Ishikawa (cell line): ENCODE measurements at regions not wholly inside any gene's neighbourhood (a gene's known extent, or its start where the extent isn't known, plus 50 kb on each side); places are given as distances from the start of the nearest gene placed in this dataset.

Source experiments
- CREB1 ChIP-seq: IDR thresholded peaks from 2 replicates; pipeline ENCODE4 v1.6.1; 2012; ENCODE audit warnings: low read depth
- EGR1 ChIP-seq: IDR thresholded peaks from 2 replicates; pipeline ENCODE4 v1.6.1; 2012
- EP300 ChIP-seq: IDR thresholded peaks from 2 replicates; pipeline ENCODE4 v1.6.1; 2012; ENCODE audit warnings: borderline replicate concordance
- FOXM1 ChIP-seq: IDR thresholded peaks from 2 replicates; pipeline ENCODE4 v1.6.1; 2012; ENCODE audit warnings: low read depth, borderline replicate concordance
- NFIC ChIP-seq: IDR thresholded peaks from 2 replicates; pipeline ENCODE4 v1.6.1; 2012
- RAD21 ChIP-seq: IDR thresholded peaks from 2 replicates; pipeline ENCODE4 v1.6.1; 2012; ENCODE audit warnings: low read depth
- TAF1 ChIP-seq: IDR thresholded peaks from 2 replicates; pipeline ENCODE4 v1.6.1; 2012; ENCODE audit warnings: low read depth, mild to moderate bottlenecking
- TCF12 ChIP-seq: IDR thresholded peaks from 2 replicates; pipeline ENCODE4 v1.6.1; 2012; ENCODE audit warnings: low read depth
- TEAD4 ChIP-seq: IDR thresholded peaks from 2 replicates; pipeline ENCODE4 v1.6.1; 2012
- YY1 ChIP-seq: IDR thresholded peaks from 2 replicates; pipeline ENCODE4 v1.6.1; 2012; ENCODE audit warnings: low read depth
- ZBTB7A ChIP-seq: IDR thresholded peaks from 2 replicates; pipeline ENCODE4 v1.6.1; 2012; ENCODE audit warnings: low read depth
- TF ChIP-seq, protein P1 (sequence below): IDR thresholded peaks from 2 replicates; pipeline ENCODE4 v1.6.1; 2012; ENCODE audit warnings: low read depth, mild to moderate bottlenecking
- TF ChIP-seq, protein P2 (sequence below): IDR thresholded peaks from 2 replicates; pipeline ENCODE4 v1.6.1; 2012
- TF ChIP-seq, protein P3 (sequence below): IDR thresholded peaks from 2 replicates; pipeline ENCODE4 v1.6.1; 2012

DNA sequence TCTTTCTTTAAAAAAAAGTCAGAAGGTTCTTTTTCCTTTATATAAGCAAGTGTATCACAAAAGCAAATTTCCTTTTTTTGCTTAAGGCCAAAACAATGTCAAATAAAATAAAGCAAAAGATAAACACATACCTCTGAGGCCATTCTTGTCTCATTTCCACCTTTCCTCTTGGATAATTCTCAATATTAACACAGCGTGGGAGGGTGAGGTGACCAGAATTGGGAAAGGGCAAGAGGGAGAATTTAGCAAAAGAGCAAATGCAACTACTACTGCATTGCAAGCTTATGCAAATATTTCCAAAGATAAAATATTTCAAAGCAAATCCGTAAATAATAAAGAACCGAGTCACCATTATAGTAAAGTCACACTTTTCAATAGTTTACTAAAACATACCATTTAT is 153.4 kb upstream of the PSMD7 start:
- TF ChIP-seq, protein P1, sequence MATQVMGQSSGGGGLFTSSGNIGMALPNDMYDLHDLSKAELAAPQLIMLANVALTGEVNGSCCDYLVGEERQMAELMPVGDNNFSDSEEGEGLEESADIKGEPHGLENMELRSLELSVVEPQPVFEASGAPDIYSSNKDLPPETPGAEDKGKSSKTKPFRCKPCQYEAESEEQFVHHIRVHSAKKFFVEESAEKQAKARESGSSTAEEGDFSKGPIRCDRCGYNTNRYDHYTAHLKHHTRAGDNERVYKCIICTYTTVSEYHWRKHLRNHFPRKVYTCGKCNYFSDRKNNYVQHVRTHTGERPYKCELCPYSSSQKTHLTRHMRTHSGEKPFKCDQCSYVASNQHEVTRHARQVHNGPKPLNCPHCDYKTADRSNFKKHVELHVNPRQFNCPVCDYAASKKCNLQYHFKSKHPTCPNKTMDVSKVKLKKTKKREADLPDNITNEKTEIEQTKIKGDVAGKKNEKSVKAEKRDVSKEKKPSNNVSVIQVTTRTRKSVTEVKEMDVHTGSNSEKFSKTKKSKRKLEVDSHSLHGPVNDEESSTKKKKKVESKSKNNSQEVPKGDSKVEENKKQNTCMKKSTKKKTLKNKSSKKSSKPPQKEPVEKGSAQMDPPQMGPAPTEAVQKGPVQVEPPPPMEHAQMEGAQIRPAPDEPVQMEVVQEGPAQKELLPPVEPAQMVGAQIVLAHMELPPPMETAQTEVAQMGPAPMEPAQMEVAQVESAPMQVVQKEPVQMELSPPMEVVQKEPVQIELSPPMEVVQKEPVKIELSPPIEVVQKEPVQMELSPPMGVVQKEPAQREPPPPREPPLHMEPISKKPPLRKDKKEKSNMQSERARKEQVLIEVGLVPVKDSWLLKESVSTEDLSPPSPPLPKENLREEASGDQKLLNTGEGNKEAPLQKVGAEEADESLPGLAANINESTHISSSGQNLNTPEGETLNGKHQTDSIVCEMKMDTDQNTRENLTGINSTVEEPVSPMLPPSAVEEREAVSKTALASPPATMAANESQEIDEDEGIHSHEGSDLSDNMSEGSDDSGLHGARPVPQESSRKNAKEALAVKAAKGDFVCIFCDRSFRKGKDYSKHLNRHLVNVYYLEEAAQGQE = no peak
- TF ChIP-seq EP300 = no peak
- no peak for TF ChIP-seq YY1
- no peak for TF ChIP-seq RAD21
- TF ChIP-seq, protein P2, sequence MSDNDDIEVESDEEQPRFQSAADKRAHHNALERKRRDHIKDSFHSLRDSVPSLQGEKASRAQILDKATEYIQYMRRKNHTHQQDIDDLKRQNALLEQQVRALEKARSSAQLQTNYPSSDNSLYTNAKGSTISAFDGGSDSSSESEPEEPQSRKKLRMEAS = no peak
- TF ChIP-seq ZBTB7A = no peak
- no peak for TF ChIP-seq EGR1
- TF ChIP-seq NFIC = no peak
- TF ChIP-seq, protein P3, sequence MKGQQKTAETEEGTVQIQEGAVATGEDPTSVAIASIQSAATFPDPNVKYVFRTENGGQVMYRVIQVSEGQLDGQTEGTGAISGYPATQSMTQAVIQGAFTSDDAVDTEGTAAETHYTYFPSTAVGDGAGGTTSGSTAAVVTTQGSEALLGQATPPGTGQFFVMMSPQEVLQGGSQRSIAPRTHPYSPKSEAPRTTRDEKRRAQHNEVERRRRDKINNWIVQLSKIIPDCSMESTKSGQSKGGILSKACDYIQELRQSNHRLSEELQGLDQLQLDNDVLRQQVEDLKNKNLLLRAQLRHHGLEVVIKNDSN = no peak
- no peak for TF ChIP-seq TCF12
- no peak for TF ChIP-seq CREB1
- TF ChIP-seq TAF1 = no peak
- TF ChIP-seq FOXM1 = no peak
- TF ChIP-seq TEAD4 = no peak
